ENCODE measurements at regions not wholly inside any gene's neighbourhood (a gene's known extent, or its start where the extent isn't known, plus 50 kb on each side); places are given as distances from the start of the nearest gene placed in this dataset.

DNA sequence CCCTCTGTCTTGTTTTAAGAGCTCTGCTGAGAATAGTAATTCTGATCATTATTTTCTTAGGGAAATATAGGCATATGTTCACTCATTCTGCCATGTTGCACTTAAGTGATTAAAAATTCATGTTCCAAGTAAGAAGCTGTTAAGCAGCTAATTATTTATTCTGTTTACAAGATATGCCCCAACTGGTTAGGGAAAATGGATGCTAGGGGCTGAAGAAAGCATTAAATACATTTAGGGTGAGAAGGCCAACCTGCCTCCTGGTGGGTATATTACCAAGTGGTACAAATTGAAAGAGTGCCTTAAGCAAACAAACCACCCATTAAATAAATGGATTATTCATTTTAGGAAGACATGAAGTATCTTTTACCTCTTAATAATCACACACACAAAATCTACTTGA, 392.6 kb upstream of the EPHA5 start:
- TF ChIP-seq POLR2AphosphoS5 (IDR thresholded peaks at IDR 0.05; ENCODE audit: low read depth), result no peak
- TF ChIP-seq CTCF (IDR thresholded peaks at IDR 0.05; ENCODE audit: insufficient read depth, low read length), result no peak
- no peak for TF ChIP-seq GABPA (IDR thresholded peaks at IDR 0.05; ENCODE audit: low read depth)

Measured in HL-60 (cell line).